ENCODE measurements at regions not wholly inside any gene's neighbourhood (a gene's known extent, or its start where the extent isn't known, plus 50 kb on each side); places are given as distances from the start of the nearest gene placed in this dataset.

DNA sequence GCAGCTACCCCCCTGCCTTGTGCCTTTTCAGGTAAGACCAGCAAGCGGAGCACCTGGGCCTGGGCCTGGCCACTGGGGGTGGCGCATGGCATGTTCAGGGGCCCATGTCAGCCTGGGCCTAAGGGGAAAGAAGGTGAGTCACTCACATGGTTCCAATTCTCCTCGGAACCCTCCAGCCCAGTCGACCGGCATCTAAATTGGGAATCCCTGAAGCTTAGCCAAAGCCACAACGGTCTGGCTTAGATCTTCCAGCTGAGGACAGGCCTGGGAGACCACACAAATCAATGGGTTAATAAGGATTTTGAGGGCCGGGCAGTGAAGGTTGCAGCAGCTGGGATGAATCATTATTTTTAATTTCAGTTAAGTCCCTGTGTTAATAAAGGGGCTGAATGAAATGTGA is 145.1 kb upstream of the SMYD2 start:
- TF ChIP-seq FOXM1 (IDR thresholded peaks at IDR 0.05; ENCODE audit: low read depth) (no peak), FOSL2 (IDR thresholded peaks at IDR 0.05; ENCODE audit: borderline replicate concordance, low read depth) (no peak), POLR2AphosphoS5 (IDR thresholded peaks at IDR 0.05; ENCODE audit: low read depth, low read length) (no peak), CHD2 (IDR thresholded peaks at IDR 0.05; ENCODE audit: low read length, partially characterized antibody) (no peak), EZH2phosphoT487 (IDR thresholded peaks at IDR 0.05; ENCODE audit: borderline replicate concordance, low read depth) (no peak), SIN3A (IDR thresholded peaks at IDR 0.05; ENCODE audit: borderline replicate concordance, low read depth, low read length) (no peak), NFIC (IDR thresholded peaks at IDR 0.05; ENCODE audit: borderline replicate concordance) (no peak), TEAD4 (IDR thresholded peaks at IDR 0.05; ENCODE audit: borderline replicate concordance, insufficient read depth) (no peak)
- TF ChIP-seq, protein P1, sequence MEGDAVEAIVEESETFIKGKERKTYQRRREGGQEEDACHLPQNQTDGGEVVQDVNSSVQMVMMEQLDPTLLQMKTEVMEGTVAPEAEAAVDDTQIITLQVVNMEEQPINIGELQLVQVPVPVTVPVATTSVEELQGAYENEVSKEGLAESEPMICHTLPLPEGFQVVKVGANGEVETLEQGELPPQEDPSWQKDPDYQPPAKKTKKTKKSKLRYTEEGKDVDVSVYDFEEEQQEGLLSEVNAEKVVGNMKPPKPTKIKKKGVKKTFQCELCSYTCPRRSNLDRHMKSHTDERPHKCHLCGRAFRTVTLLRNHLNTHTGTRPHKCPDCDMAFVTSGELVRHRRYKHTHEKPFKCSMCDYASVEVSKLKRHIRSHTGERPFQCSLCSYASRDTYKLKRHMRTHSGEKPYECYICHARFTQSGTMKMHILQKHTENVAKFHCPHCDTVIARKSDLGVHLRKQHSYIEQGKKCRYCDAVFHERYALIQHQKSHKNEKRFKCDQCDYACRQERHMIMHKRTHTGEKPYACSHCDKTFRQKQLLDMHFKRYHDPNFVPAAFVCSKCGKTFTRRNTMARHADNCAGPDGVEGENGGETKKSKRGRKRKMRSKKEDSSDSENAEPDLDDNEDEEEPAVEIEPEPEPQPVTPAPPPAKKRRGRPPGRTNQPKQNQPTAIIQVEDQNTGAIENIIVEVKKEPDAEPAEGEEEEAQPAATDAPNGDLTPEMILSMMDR (IDR thresholded peaks at IDR 0.05) = no peak
- TF ChIP-seq, protein P2, sequence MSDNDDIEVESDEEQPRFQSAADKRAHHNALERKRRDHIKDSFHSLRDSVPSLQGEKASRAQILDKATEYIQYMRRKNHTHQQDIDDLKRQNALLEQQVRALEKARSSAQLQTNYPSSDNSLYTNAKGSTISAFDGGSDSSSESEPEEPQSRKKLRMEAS (IDR thresholded peaks at IDR 0.05; ENCODE audit: low read depth) = no peak
